ENCODE measurements at regions not wholly inside any gene's neighbourhood (a gene's known extent, or its start where the extent isn't known, plus 50 kb on each side); places are given as distances from the start of the nearest gene placed in this dataset.

DNA sequence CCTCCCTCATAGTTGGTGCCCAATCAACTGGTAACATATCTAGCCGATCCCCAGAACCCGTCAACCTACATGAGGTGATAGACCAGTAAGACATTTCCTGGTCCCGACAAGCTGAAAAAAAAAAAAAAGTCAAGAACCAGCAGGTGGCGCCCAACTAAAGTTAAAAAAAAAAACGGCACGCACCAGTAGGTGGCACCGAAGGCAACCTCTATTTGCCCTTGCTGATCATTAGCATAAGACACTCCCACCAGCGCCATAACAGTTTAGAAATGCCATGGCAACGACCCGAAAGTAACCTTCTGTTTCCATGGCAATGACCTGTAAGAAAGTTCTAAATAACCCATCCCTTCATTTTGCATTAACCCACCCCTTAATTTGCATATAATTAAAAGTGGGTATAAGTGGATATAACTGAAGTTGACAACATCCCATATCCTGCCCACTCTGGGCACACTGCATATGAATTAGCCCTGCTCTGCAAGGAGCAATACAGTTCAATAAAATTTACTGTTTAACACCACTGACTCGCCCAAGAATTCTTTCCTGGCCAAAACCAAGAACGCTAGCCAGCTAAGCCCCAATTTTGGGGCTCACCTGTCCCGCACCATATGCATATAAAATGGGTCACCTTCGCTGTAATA, 83.9 kb upstream of the SPANXB1 start:
- no peak overlapping the region for H3K4me2 ChIP-seq (ENCODE audit: low read depth, low read length)
- ChIA-PET CTCF (ENCODE audit: low intra/inter-chr PET ratio, low total read pairs) (interaction anchor here (2.1 kb wide), 1 partner anchor 360 kb away, joined by 8 read pairs; no protein-coding TSS in a partner anchor), POLR2A (no interaction called here)
- H4K20me1 ChIP-seq (ENCODE audit: insufficient read depth, low read length) = no peaks in the 10 kb centered on the region
- no TSS peak for BruUV-seq (replicated peaks)
- H3K9me3 ChIP-seq (ENCODE audit: low read length) = no peaks in the 10 kb centered on the region
- no peaks in the 10 kb centered on the region for H3K79me2 ChIP-seq (ENCODE audit: insufficient read depth, low read length)
- 7% methylated on average over 11 of the region's 14 CpGs for WGBS (ENCODE audit: low lambda C conversion rate)
- intact Hi-C loops (cut with micrococcal nuclease; ENCODE audit: unreplicated experiment) (loop anchor here (1.0 kb wide), 1 partner anchor 360 kb away; no protein-coding TSS in a partner anchor), in situ Hi-C loops (cut with HindIII; ENCODE audit: extremely low pct_ligation_motif_present, low pct_unique_long_range_greater_than_20kb) (no loop called here)
- ATAC-seq = peak; percentile 80
- no peaks in the 10 kb centered on the region for H3K36me3 ChIP-seq (replicated peaks in 1 of 2; ENCODE audit: control insufficient read depth in 1 of 2, insufficient read depth in 2 of 2, low read length in 2 of 2)
- H3K4me3 ChIP-seq (replicated peaks in 1 of 3; ENCODE audit: insufficient read depth in 1 of 3, low read depth in 2 of 3, low read length in 3 of 3) = no peak overlapping the region
- no peaks in the 10 kb centered on the region for H3K4me1 ChIP-seq (ENCODE audit: insufficient read depth, low read length)
- DNase-seq (ENCODE audit: low spot score) = peak; percentile 44
- H3K27ac ChIP-seq (ENCODE audit: extremely low read length, insufficient read depth, low read length) = no peak overlapping the region
- FAIRE-seq = peak; percentile 66
- no peak overlapping the region for H2AFZ ChIP-seq (ENCODE audit: low read length)
- no peaks in the 10 kb centered on the region for H3K27me3 ChIP-seq (ENCODE audit: control insufficient read depth in 1 of 2, insufficient read depth in 2 of 2, low read length in 2 of 2)
- TF ChIP-seq, protein P1, sequence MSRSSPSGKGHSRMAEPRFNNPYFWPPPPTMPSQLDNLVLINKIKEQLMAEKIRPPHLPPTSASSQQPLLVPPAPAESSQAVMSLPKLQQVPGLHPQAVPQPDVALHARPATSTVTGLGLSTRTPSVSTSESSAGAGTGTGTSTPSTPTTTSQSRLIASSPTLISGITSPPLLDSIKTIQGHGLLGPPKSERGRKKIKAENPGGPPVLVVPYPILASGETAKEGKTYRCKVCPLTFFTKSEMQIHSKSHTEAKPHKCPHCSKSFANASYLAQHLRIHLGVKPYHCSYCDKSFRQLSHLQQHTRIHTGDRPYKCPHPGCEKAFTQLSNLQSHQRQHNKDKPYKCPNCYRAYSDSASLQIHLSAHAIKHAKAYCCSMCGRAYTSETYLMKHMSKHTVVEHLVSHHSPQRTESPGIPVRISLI (CRISPR knock-in tag; IDR thresholded peaks at IDR 0.05; ENCODE audit: borderline replicate concordance) = peak; percentile 80; the same call in 1 of the 2 replicates
- TF ChIP-seq RFX1 (IDR thresholded peaks at IDR 0.05) (peak; percentile 72; the same call in 1 of the 2 replicates), SRSF4 (IDR thresholded peaks at IDR 0.05; ENCODE audit: low read depth, low read length, poor library complexity, severe bottlenecking) (no peak), STAG1 (CRISPR knock-in tag; IDR thresholded peaks at IDR 0.05) (peak; percentile 55), FOXK2 (IDR thresholded peaks at IDR 0.05) (no peak), MIER3 (CRISPR knock-in tag; IDR thresholded peaks at IDR 0.05; ENCODE audit: borderline replicate concordance) (no peak), SMC3 (IDR thresholded peaks at IDR 0.05; ENCODE audit: low read length) (peak; percentile 42; the same call in 1 of the 2 replicates), ZNF207 (IDR thresholded peaks at IDR 0.05; ENCODE audit: borderline replicate concordance) (no peak), ZNF33A (CRISPR knock-in tag; IDR thresholded peaks at IDR 0.05; ENCODE audit: borderline replicate concordance) (no peak)
- TF ChIP-seq, protein P2, sequence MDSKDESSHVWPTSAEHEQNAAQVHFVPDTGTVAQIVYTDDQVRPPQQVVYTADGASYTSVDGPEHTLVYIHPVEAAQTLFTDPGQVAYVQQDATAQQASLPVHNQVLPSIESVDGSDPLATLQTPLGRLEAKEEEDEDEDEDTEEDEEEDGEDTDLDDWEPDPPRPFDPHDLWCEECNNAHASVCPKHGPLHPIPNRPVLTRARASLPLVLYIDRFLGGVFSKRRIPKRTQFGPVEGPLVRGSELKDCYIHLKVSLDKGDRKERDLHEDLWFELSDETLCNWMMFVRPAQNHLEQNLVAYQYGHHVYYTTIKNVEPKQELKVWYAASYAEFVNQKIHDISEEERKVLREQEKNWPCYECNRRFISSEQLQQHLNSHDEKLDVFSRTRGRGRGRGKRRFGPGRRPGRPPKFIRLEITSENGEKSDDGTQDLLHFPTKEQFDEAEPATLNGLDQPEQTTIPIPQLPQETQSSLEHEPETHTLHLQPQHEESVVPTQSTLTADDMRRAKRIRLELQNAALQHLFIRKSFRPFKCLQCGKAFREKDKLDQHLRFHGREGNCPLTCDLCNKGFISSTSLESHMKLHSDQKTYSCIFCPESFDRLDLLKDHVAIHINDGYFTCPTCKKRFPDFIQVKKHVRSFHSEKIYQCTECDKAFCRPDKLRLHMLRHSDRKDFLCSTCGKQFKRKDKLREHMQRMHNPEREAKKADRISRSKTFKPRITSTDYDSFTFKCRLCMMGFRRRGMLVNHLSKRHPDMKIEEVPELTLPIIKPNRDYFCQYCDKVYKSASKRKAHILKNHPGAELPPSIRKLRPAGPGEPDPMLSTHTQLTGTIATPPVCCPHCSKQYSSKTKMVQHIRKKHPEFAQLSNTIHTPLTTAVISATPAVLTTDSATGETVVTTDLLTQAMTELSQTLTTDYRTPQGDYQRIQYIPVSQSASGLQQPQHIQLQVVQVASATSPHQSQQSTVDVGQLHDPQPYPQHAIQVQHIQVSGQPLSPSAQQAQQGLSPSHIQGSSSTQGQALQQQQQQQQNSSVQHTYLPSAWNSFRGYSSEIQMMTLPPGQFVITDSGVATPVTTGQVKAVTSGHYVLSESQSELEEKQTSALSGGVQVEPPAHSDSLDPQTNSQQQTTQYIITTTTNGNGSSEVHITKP (CRISPR knock-in tag; IDR thresholded peaks at IDR 0.05; ENCODE audit: low read depth) = no peak
- TF ChIP-seq, protein P3, sequence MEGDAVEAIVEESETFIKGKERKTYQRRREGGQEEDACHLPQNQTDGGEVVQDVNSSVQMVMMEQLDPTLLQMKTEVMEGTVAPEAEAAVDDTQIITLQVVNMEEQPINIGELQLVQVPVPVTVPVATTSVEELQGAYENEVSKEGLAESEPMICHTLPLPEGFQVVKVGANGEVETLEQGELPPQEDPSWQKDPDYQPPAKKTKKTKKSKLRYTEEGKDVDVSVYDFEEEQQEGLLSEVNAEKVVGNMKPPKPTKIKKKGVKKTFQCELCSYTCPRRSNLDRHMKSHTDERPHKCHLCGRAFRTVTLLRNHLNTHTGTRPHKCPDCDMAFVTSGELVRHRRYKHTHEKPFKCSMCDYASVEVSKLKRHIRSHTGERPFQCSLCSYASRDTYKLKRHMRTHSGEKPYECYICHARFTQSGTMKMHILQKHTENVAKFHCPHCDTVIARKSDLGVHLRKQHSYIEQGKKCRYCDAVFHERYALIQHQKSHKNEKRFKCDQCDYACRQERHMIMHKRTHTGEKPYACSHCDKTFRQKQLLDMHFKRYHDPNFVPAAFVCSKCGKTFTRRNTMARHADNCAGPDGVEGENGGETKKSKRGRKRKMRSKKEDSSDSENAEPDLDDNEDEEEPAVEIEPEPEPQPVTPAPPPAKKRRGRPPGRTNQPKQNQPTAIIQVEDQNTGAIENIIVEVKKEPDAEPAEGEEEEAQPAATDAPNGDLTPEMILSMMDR (CRISPR knock-in tag; IDR thresholded peaks at IDR 0.05) = peak; percentile 60
- TF ChIP-seq, protein P4, sequence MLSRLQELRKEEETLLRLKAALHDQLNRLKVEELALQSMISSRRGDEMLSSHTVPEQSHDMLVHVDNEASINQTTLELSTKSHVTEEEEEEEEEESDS (CRISPR knock-in tag; IDR thresholded peaks at IDR 0.05; ENCODE audit: borderline replicate concordance) = no peak
- H3K9ac ChIP-seq (ENCODE audit: insufficient read depth, low read depth, low read length) = no peak overlapping the region

Measured in HepG2 (cell line).